A673 (cell line): ENCODE measurements at regions not wholly inside any gene's neighbourhood (a gene's known extent, or its start where the extent isn't known, plus 50 kb on each side); places are given as distances from the start of the nearest gene placed in this dataset.

Experiments used
- BruUV-seq: library from RNA; stranded (reverse); fragments of 400-500 nt; replicated peaks from 2 replicates; lab custom pipeline; 2021; lab: Mats Ljungman, UMichigan
- CTCF ChIA-PET: fragments of 300-600 bp; sonication (Branson Sonifier 250); formaldehyde crosslinking; loops from one replicate; lab custom pipeline; 2022; ENCODE audit warnings: antibody characterized with exemption; lab: Charles Lee
- POLR2A ChIA-PET: fragments of 300-600 bp; sonication (Branson Sonifier 250); formaldehyde crosslinking; loops from one replicate; lab custom pipeline; 2022; ENCODE audit warnings: antibody characterized with exemption; ENCODE audit not compliant: low non-redundant PET; lab: Charles Lee
- DNase-seq: peaks from one replicate; pipeline ENCODE4 v3.0.0-alpha.2; 2015; ENCODE audit warnings: low spot score
- H3K27ac ChIP-seq: fragments of 200-600 bp; sonication (generic); 2 replicates; pipeline ENCODE4 v1.5.1; 2016; ENCODE audit warnings: mixed run types, low read depth, mild to moderate bottlenecking, mixed read lengths, antibody characterized with exemption, low read length; ENCODE audit not compliant: poor library complexity, severe bottlenecking
- H3K27me3 ChIP-seq: fragments of 200-600 bp; sonication (generic); replicated peaks from 2 replicates; pipeline ENCODE4 v1.6.1; 2017; ENCODE audit warnings: mixed run types, low read depth, mild to moderate bottlenecking, mixed read lengths, antibody characterized with exemption, low read length; ENCODE audit not compliant: insufficient read depth, poor library complexity
- H3K36me3 ChIP-seq: fragments of 200-600 bp; sonication (generic); 2 replicates; pipeline ENCODE4 v1.6.1; 2016; ENCODE audit warnings: mixed run types, mild to moderate bottlenecking, mixed read lengths, antibody characterized with exemption, low read length; ENCODE audit not compliant: insufficient read depth, poor library complexity, severe bottlenecking
- H3K4me1 ChIP-seq: fragments of 200-600 bp; sonication (generic); 2 replicates; pipeline ENCODE4 v1.6.1; 2017; ENCODE audit warnings: mixed run types, mild to moderate bottlenecking, mixed read lengths, antibody characterized with exemption, low read length; ENCODE audit not compliant: insufficient read depth, poor library complexity, severe bottlenecking
- H3K4me3 ChIP-seq: fragments of 200-600 bp; sonication (generic); 2 replicates; pipeline ENCODE4 v1.5.1; 2016; ENCODE audit warnings: low read depth, mixed run types, mild to moderate bottlenecking, mixed read lengths, low read length; ENCODE audit not compliant: poor library complexity, severe bottlenecking
- H3K9me3 ChIP-seq: fragments of 200-600 bp; sonication (generic); 2 replicates; pipeline ENCODE4 v1.6.1; 2016; ENCODE audit warnings: mixed run types, low read depth, mild to moderate bottlenecking, mixed read lengths, antibody characterized with exemption, low read length; ENCODE audit not compliant: poor library complexity, severe bottlenecking
- EZH2 ChIP-seq: fragments of 200-600 bp; sonication (generic); IDR thresholded peaks from 2 replicates; pipeline ENCODE4 v1.6.1; 2017; ENCODE audit warnings: borderline replicate concordance, low read depth, mild to moderate bottlenecking, mixed read lengths, antibody characterized with exemption, low read length; ENCODE audit not compliant: poor library complexity, severe bottlenecking
- intact Hi-C: fragments of 100-400 bp; cut with micrococcal nuclease; formaldehyde crosslinking; loops from one replicate; pipeline ENCODE4 v1.10.0; 2022; ENCODE audit not compliant: unreplicated experiment
- TF ChIP-seq, protein P1 (sequence below): fragments of 300-800, 200-600 bp; sonication (generic); conservative IDR thresholded peaks from 2 replicates; pipeline ENCODE4 v1.5.1; 2017; ENCODE audit warnings: low read depth, mild to moderate bottlenecking, antibody characterized with exemption, low read length, moderate library complexity, mixed read lengths

DNA sequence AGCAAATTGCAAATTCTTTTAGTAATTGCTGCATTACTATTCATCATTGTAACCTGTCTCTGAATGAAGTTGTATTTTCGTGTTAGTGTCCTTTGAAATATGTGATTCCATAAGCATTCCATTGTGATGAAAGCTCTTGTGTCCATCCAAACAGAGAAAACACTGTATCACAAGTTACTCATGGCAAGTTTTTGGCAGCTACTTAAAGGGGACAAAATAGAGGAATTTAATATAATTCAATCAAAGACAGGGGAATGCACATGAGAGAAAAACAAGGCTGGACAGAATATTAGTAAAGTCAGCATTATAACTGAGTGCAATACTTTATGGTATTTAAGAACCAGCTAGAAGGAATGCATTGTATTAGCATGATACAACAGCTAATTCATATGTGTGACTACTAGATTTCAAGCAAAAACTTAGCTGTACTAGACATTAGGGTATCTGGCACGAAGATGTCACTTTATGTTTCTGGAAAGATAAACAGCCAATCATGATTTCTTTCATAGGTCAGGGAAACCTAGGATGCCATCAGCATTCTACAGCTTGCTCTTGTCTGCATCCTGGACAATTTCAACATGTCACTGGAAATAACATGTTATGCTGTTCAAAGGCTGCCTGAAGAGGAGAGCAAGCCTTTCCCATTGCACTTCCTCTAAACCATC, 270.6 kb upstream of the MARCKS start:
- ChIA-PET POLR2A (no interaction called here), CTCF (no interaction called here)
- H3K27ac ChIP-seq = no peak overlapping the region
- no peak overlapping the region for H3K4me3 ChIP-seq
- no peaks in the 10 kb centered on the region for H3K27me3 ChIP-seq
- H3K9me3 ChIP-seq = no peaks in the 10 kb centered on the region
- intact Hi-C loops = no loop called here
- no peak for DNase-seq
- TF ChIP-seq, protein P1, sequence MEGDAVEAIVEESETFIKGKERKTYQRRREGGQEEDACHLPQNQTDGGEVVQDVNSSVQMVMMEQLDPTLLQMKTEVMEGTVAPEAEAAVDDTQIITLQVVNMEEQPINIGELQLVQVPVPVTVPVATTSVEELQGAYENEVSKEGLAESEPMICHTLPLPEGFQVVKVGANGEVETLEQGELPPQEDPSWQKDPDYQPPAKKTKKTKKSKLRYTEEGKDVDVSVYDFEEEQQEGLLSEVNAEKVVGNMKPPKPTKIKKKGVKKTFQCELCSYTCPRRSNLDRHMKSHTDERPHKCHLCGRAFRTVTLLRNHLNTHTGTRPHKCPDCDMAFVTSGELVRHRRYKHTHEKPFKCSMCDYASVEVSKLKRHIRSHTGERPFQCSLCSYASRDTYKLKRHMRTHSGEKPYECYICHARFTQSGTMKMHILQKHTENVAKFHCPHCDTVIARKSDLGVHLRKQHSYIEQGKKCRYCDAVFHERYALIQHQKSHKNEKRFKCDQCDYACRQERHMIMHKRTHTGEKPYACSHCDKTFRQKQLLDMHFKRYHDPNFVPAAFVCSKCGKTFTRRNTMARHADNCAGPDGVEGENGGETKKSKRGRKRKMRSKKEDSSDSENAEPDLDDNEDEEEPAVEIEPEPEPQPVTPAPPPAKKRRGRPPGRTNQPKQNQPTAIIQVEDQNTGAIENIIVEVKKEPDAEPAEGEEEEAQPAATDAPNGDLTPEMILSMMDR = no peak
- TF ChIP-seq EZH2 = no peak
- BruUV-seq = no TSS peak
- no peaks in the 10 kb centered on the region for H3K36me3 ChIP-seq
- peaks cover 11% of the 10 kb centered on the region for H3K4me1 ChIP-seq

DNA sequence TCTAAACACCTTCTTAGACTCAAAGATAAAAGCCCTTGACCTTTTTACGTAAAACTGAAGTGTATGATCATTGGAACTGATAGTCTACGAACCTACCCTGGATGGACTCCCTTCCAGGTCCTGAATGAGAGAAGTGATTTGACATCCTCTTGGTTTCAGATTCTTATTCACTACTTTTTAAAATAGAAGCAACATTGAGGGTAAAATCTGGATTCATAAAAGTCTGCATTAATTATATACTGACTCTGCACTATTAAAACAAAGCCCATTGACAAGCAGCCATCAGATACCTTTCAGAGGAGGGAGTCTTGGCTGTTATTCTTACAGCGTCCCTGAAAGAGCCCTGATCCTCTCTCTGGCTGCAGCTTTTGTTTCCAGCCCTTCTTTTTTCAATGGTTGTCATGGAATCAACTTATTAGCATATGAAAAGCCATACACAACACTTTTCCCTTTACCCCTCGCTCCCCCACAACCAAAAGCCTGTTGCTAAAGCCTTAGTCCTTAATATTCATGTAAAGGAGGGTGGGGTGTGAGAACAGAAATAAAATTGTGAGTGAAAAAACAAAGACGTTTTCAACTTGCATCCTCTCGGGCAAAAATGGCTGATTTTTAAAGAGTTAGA, 270.0 kb upstream of the MARCKS start:
- Histone ChIP-seq H3K4me3 (no peak overlapping the region), H3K9me3 (no peaks in the 10 kb centered on the region), H3K4me1 (peaks cover 11% of the 10 kb centered on the region), H3K27ac (no peak overlapping the region), H3K27me3 (no peaks in the 10 kb centered on the region), H3K36me3 (no peaks in the 10 kb centered on the region)
- TF ChIP-seq, protein P1 = no peak
- TF ChIP-seq EZH2 = no peak
- ChIA-PET CTCF (no interaction called here), POLR2A (no interaction called here)
- BruUV-seq = no TSS peak
- DNase-seq = peak; percentile 53
- intact Hi-C loops = no loop called here

DNA sequence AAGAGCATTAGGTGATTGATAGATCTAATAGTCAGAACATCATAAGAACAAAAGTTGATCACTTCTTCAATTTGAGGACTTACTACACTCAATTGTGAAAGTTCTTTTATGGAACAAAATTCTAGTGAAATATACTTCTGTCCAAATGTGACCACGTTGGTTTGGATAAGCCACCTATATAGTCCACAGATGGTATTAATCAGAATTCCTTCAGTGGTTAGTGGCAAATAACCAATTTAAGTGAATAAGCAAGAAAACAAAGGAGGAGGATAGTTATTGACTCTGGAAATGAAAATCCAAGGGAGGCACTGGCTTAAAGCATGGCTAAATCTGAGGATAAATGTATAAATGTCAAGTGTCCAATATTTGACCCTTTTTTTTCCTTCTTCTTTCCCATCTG, 268.5 kb upstream of the MARCKS start:
- no peak overlapping the region for H3K27ac ChIP-seq
- TF ChIP-seq, protein P1 = no peak
- no peak for TF ChIP-seq EZH2
- POLR2A ChIA-PET = no interaction called here
- peaks cover 11% of the 10 kb centered on the region for H3K4me1 ChIP-seq
- H3K27me3 ChIP-seq = no peaks in the 10 kb centered on the region
- BruUV-seq = no TSS peak
- no peaks in the 10 kb centered on the region for H3K9me3 ChIP-seq
- no peak overlapping the region for H3K4me3 ChIP-seq
- intact Hi-C loops = no loop called here
- no peak for DNase-seq
- CTCF ChIA-PET = no interaction called here
- H3K36me3 ChIP-seq = no peaks in the 10 kb centered on the region
